ENCODE measurements at regions not wholly inside any gene's neighbourhood (a gene's known extent, or its start where the extent isn't known, plus 50 kb on each side); places are given as distances from the start of the nearest gene placed in this dataset.

- TF ChIP-seq CTCF (IDR thresholded peaks at IDR 0.05) (no peak), POLR2A (IDR thresholded peaks at IDR 0.05) (no peak)
These were observed 271.9 kb upstream of the POU1F1 start for GRCh38 chr3:87548271-87548670.

Data from lower leg skin (tissue), 3 donors.